GM18498 (cell line): ENCODE measurements at regions not wholly inside any gene's neighbourhood (a gene's known extent, or its start where the extent isn't known, plus 50 kb on each side); places are given as distances from the start of the nearest gene placed in this dataset.

Source experiments
- ATAC-seq: cut with Tn5 transposase; IDR thresholded peaks from one replicate; pipeline ENCODE4 v1.9.1; 2021; ENCODE audit warnings: mild to moderate bottlenecking, moderate library complexity; ENCODE audit not compliant: unreplicated experiment

GRCh38 chr2:146143971-146144370, 1624.1 kb upstream of the ZEB2 start:
- ATAC-seq: no peak

DNA sequence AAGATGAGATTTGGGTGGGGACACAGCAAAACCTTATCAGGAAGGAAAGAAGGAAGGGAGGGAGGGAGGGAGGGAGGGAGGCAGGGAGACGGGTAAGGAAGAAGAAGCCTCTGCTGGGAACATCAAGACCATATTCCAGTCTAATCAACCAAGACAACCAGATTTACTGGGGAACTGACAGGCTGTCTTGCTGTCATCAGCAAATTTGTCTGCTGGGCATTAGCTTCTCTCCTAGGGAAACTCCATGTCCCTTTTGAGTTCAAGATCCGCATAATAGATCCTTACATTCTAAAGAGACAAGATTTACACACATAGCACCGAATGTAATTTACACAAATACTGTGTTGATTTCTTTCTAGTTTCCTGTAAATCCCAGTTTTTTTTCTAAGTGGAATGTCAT, 1618.9 kb upstream of the ZEB2 start:
- no peak for ATAC-seq

GRCh38 chr2:146135245-146135644, 1615.3 kb upstream of the ZEB2 start:
- ATAC-seq: no peak

DNA sequence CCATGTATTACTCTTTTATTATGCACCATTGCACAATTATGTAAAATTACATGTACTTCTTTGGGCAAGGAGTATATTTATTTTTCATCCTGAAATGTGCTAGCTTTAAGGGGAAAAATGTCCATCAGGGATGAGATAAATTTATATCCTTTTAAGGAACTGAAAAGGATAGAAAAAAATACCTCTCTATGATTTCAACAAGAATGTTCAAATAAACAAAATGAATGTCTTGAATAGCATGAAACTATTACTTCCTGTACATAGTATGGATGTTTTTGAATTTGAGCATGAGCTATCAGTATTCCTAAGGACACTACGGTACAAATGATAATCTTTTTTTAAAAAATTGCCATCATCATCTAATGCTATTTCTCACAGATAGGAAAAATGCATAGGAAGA, 1611.9 kb upstream of the ZEB2 start:
- no peak for ATAC-seq

GRCh38 chr2:146131048-146131447, 1611.1 kb upstream of the ZEB2 start:
- ATAC-seq: no peak

GRCh38 chr2:146130290-146130689, 1610.4 kb upstream of the ZEB2 start:
- no peak for ATAC-seq

- ATAC-seq: no peak
Observed at GRCh38 chr2:146129231-146129630, 1609.3 kb upstream of the ZEB2 start.

- ATAC-seq: no peak
Observed at GRCh38 chr2:146128216-146128615, 1608.3 kb upstream of the ZEB2 start.

- ATAC-seq: no peak
Observed at GRCh38 chr2:146125551-146125950, 1605.6 kb upstream of the ZEB2 start.

DNA sequence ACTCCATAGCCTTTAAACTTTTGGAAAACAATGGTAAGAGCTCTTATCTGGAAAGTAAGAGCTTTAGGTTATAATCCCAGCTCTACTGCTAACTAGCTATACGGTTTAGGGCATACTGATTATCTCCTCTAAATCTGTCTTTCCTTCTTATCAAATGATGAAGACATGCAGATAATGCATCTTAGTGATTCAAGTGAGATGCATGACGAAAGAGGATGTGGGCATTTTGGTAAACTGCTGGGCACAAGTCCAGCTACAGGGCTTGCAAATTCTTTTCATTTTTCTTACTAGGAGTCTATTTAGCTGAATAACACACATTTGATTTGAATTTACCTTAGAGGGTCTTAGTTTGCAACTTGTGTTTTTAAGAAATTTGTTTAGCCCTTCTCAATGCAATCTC, 1604.8 kb upstream of the ZEB2 start:
- no peak for ATAC-seq

DNA sequence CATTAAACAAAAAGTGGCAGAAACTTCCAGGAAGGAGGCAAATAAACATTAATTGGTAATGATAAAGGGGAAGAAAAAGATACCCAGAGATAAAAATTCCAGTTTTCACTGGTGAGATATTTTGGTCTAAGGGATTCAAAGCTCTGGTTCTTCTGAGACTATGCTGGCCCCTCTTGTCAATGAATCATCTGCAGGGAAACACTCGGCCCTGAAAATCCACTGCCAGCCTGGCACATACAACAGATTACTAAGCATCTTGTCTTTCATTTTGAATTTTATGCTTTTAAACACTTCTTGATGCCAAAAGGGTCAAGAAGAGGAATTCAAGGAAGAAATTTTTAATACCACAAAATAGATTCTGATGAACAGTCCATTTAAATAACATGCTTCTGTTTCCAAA, 1603.8 kb upstream of the ZEB2 start:
- ATAC-seq: no peak

GRCh38 chr2:146123256-146123655, 1603.3 kb upstream of the ZEB2 start:
- ATAC-seq: no peak

DNA sequence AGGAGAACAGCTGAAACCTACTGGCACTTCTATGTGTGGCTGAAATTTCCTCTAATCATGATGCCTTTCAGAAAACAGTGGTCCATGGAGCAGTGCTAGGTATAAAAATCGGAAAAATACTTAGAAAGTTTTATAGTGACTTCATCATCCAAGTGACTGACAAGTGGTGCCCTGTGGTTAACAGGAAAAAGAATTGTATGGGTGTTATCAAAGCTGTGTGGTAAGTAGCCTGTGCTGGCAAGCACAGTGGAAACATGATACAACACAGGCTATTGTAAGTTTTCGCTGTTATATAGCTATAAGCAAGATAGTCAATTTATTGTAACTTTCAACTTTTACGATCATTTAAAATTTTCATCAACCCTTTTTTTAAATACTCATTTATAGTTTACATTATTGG, 1599.7 kb upstream of the ZEB2 start:
- no peak for ATAC-seq

DNA sequence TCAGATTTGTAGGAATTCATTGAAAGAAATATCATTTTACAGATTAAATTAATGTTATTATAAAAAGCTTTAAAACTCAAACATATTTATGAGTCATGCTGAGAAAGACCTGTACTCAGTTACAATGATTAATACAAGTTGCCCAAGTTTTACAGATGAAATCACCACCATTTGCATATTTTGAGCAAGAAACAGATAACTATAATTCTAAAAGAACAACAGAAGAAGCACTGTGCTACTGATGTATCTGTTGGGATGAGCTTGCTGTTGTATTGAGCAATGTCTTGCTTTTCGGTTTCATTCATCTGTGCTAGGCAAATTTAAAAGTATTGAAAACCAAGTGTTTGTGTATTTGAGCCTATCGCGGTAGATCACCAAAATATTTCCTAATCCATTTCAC, 1589.1 kb upstream of the ZEB2 start:
- no peak for ATAC-seq

- ATAC-seq: no peak
Observed at GRCh38 chr2:146094185-146094584, 1574.3 kb upstream of the ZEB2 start.

DNA sequence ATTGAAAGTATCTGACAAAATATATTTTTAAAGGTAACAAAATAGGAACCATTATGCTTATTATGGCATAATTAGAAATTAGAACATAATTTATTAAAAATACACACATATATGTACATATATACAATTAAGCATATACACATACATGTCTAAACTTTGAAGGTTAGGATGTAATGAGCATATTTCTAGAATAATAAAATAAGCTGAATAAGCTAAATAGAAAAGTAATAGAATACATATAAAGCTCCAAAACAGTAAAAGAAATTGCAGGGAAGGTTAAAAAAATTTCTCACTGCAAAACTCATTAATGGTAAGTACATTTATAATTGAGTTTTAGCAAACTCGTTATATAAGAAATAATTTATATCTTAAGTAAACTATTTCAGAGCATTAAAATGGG, 1561.5 kb upstream of the ZEB2 start:
- ATAC-seq: no peak

- ATAC-seq: no peak
Observed at GRCh38 chr2:146080925-146081324, 1561.0 kb upstream of the ZEB2 start.

DNA sequence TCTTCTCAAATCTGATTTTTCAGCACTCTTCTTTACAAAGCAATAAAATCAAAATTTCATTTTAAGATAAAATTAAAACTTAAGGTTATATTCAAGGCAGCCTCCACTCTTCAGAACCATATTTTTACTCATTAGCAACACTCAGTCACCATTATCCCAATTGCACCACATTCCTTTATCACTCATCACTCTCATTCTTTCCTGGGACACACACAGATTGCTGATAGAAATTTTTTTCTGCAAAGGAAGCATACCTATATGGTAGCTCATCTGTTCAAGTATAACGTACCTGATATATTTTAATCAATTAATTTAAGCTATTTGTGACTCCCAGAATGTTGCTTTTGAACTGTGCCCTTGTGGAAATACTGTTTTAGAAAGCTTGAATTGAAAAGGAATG, 1559.3 kb upstream of the ZEB2 start:
- no peak for ATAC-seq

- no peak for ATAC-seq
Observed at GRCh38 chr2:146077156-146077555, 1557.2 kb upstream of the ZEB2 start.

DNA sequence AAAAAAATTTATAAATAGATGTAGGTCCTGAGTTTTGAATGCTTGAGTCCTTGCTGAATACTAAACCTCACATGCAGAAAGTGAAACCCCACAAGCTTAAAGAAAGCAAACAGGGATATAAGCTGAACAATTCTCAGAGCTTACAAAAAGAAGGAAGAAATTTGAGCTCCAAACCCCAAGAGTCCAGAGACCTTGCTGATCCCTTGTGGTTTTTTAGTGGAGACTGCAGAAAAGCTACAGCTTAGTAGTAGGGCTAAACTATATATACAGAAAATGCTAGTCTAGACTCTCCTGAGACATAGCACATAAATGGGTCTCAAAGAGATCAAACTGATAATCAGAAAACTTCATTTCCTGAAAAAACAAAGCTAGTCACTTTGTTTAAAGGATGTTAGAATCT, 1548.1 kb upstream of the ZEB2 start:
- ATAC-seq: no peak

DNA sequence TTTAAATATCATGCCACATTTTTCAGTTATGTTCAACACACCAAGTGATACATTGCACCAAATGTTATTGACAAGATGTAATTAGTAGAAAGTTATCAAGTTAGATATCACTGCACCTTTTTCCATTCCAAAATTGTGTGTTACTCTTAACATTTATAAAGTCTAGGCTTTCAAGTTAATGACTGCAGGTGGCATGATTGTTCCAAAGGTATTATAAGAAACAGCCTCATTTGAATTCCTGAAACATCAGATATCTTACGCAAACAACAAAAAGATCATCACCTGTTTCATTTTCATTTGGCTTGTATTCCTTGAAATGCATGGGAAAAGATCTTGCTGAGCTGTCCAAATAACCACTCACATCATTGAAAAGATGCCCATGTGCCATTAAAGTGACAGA, 1528.2 kb upstream of the ZEB2 start:
- no peak for ATAC-seq

- ATAC-seq: no peak
Observed at GRCh38 chr2:146041274-146041910, 1521.5 kb upstream of the ZEB2 start.

GRCh38 chr2:146040051-146040450, 1520.1 kb upstream of the ZEB2 start:
- ATAC-seq: no peak

DNA sequence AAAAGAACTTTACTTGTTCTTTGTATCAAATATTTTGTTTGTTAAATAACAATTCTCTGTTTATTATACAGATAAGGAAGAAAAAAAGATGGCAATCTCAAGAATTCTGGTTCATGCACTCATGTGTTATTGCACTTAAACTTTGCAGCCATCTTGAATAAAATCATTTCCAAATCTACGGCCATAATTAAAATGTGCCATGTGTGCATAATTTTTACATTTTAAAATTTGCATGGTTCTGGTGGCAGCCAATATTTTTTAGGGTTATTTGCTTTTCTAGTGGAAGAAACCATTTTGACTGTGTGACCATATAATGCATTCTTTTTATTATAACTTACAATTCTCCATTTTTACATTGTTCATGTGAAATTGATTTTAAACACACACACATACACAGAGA, 1518.1 kb upstream of the ZEB2 start:
- no peak for ATAC-seq
